Activated CD4-positive, alpha-beta T cell treated with anti-CD3 and anti-CD28 coated beads, Interleukin-2, amount 50 U/mL, for 16 hours (primary cell): ENCODE measurements at regions not wholly inside any gene's neighbourhood (a gene's known extent, or its start where the extent isn't known, plus 50 kb on each side); places are given as distances from the start of the nearest gene placed in this dataset.

Source experiments
- DNase-seq: peaks from one replicate; pipeline ENCODE4 v3.0.0-alpha.2; 2020

- DNase-seq = no peak
Observed at GRCh38 chr14:97838986-97839385, 1041.8 kb downstream of the VRK1 start.

GRCh38 chr14:97840159-97840558, 1043.0 kb downstream of the VRK1 start:
- no peak for DNase-seq

DNA sequence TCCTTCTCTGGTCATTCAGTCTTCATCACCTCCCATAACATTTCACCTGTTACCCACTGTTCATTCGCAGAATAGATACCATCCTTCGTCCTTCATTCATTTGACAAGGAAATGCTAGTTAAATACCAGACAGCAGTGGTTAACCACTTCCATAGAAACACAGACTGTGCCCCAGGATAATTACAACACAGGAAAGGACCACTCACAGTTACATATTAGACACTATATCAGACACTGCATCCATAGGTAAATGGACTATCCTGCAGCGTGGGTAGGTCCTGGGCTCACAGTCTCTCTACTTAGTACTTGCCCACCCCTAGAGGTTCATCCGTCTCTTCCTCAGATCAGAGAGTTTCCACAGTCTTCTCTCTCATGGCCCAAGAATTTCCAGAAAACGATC, 1044.6 kb downstream of the VRK1 start:
- no peak for DNase-seq

DNA sequence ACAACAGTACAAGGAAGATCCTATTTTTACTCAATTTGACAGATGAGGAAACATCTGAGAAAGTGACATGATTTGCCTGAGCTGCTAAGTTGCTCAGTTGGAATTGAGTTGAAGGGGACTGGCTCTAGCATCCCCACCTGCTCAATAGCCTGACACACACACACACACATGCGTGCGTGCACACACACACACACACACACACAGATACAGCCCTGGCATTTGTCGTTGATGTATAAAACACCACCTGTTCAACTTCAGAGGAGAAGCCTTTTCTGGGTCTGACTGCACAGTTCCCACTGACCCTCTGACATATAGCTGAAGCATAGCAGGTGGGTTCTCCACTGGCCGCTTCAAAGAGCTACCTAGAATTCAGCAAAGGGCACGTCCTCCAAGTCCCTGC, 1045.9 kb downstream of the VRK1 start:
- DNase-seq = no peak

- no peak for DNase-seq
Observed at GRCh38 chr14:97844042-97844441, 1046.9 kb downstream of the VRK1 start.

DNA sequence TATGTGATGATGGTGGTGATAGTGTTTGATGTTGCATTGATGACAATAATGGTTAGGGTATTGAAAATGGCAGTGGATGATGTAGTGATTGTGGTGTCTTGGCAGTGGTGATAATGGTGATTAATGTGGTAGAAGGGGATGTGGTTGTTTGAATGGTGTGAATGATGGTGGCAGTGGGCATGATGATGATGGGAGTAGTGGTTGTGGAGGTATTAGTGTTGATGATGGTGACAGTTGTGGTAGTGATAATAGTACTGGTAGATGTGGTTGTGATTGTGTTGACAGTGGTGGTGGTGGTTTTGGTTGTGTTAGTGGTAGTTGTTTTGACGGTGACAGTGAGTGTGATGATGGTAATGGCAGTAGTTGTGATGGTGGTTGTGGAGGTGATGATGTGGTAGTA, 1049.0 kb downstream of the VRK1 start:
- peak; percentile 9 for DNase-seq

GRCh38 chr14:97848317-97848980, 1051.3 kb downstream of the VRK1 start:
- DNase-seq = no peak

DNA sequence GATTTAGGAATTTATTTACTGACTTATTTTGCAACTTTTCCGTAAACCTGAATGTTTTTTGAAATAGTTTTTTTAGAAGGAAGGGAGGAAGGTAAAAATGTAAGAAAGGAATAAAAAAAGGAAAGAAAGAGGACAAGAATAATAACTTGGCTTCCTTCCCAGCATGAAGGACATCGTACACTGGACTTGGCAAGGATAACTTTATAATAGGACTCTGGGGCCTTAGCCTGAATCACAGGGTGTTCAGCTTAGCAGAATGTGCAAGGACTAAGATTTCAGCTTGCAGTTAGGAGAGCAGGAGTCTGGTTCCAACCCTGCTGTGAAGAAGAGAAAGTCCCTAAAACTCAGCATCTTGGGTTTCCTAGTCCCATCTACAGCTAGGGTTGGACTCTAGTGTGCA, 1053.3 kb downstream of the VRK1 start:
- DNase-seq = no peak

GRCh38 chr14:97850886-97851285, 1053.7 kb downstream of the VRK1 start:
- DNase-seq = no peak

GRCh38 chr14:97851428-97851995, 1054.3 kb downstream of the VRK1 start:
- no peak for DNase-seq

GRCh38 chr14:97854918-97855317, 1057.7 kb downstream of the VRK1 start:
- DNase-seq = no peak

DNA sequence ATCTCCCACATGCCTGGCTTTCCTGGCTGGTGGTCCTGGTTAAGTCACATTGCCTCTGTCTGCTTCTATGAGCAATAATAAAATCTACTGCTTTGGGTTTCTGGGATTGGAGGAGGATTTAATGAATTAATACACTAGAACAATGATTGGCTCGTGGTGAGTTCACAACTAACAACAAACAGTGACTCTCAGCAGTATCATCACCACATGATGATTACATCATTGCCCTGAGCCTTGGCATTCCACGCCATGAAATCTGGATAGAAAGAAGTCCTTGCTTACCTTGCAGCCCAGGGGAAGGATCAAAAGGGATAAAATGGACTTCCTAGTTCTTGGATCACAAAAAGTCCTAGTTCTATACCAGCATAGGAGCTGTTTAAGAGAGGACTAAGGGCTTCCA, 1069.0 kb downstream of the VRK1 start:
- no peak for DNase-seq

DNA sequence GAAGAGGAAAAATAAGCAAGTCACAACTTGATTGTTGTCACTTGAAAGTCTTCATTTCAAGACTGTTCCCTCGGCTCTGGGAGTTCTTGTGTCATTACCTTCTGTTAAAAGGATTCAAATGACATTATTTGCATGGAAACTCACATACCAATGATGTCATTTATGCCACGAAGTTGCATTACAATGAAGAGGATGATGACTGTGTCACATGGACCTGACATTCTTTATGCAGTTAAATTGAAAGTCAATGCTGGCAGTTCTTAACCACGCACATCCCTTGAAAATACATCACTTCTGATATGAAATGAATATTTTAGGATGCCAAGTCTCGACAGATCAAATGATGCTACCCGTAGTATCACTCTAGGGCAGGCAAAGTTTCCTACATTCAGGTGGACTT, 1069.5 kb downstream of the VRK1 start:
- DNase-seq = peak; percentile 3

DNA sequence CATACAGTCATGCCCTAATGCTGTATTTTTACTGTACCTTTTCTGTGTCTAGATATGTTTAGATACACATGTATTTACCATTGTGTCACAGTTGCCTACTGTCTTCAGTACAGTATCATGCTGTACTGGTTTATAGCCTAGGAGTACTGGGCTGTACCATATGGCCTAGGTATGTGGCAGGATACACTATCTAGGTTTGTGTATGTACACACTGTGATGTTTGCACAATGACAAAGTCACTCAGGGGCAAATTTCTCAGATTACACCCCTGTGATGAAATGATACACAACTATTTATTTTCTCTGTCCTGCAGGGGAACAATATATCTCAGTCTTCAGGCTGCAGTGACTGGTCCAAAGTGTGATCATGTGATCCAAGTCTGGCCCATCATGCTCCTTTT, 1076.1 kb downstream of the VRK1 start:
- no peak for DNase-seq

DNA sequence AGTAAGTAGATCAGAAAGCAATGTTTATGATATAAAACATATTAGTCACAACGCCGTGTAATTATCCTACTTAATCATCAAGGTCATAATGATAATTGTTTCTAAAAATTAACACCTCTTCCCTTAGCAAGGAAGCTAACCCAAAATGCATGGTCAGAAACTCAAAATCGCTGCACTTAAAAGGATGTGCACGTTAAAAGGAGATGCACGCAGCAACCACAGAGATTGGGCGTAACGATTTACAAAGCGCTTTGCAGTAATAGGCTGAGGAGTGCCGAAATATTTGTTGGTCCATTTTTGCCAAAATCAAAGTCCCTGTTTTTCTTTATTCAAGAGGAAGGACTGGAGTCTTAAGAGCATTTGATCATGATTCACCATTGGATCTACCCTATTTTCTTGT, 1077.2 kb downstream of the VRK1 start:
- no peak for DNase-seq

GRCh38 chr14:97878206-97878605, 1081.0 kb downstream of the VRK1 start:
- DNase-seq = no peak

DNA sequence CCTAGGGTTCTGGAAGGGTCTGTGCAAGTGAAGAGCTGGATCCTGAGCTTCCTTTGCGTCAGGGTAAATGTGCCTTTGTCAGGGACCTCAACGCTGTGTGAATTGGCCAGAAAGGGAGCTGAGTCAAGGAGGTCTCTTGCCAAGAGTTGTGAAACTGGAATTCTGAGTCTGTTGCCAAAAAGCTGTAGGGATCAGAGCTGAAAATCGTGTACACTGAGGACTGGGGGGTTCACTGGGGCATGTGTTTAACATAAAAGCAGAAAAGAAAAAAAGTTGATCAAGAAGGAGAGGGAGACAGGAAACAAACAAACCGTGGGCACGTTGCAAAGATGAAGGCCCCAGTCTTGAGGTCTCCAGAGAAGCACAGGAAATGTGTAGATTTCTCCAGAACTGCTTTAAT, 1081.5 kb downstream of the VRK1 start:
- no peak for DNase-seq

GRCh38 chr14:97887690-97888089, 1090.5 kb downstream of the VRK1 start:
- DNase-seq = no peak

GRCh38 chr14:97888331-97888730, 1091.1 kb downstream of the VRK1 start:
- no peak for DNase-seq

GRCh38 chr14:97891515-97891914, 1094.3 kb downstream of the VRK1 start:
- no peak for DNase-seq

- no peak for DNase-seq
Observed at GRCh38 chr14:97894552-97894951, 1097.4 kb downstream of the VRK1 start.

- no peak for DNase-seq
Observed at GRCh38 chr14:97900196-97900854, 1103.1 kb downstream of the VRK1 start.

DNA sequence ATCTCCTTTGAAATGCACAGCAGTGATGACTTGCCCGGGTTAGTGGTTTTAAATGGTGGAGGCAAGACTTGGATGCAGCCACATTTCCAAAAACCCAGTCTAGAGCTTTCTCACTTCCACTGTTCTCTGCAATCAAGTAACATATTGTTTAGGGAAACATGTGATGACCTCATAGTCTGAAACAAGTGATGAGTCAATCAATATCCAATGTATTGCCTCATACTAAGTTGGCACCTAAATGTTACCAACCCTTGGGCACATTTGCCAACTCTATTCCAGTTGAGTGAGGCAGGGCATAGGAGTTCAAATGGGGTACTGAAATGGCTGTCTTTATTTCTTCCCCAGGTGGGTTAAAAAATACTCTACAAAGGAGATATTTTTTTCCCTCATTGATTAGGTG, 1105.4 kb downstream of the VRK1 start:
- DNase-seq = no peak

- DNase-seq = no peak
Observed at GRCh38 chr14:97903821-97904220, 1106.6 kb downstream of the VRK1 start.

GRCh38 chr14:97912217-97912616, 1115.0 kb downstream of the VRK1 start:
- no peak for DNase-seq
